Thyroid gland (tissue), 4 donors: ENCODE measurements at regions not wholly inside any gene's neighbourhood (a gene's known extent, or its start where the extent isn't known, plus 50 kb on each side); places are given as distances from the start of the nearest gene placed in this dataset.

Source experiments
- CTCF ChIP-seq, 6 experiments: fragments of 200-600 bp in 3 of 6; fragments of 450-650 bp in 3 of 6; sonication (generic) in 3 of 6; IDR thresholded peaks; one replicate each; pipeline ENCODE4 v1.5.1; 2016 to 2019; ENCODE audit warnings: antibody characterized with exemption in 6 of 6, mild to moderate bottlenecking in 2 of 6, inconsistent platforms in 1 of 6, moderate library complexity in 1 of 6
- POLR2A ChIP-seq, 2 donors: fragments of 450-650 bp; IDR thresholded peaks; one replicate each; pipeline ENCODE4 v1.6.1; 2017; ENCODE audit warnings: antibody characterized with exemption in 2 of 2, mild to moderate bottlenecking in 2 of 2, moderate library complexity in 1 of 2

- no peak for TF ChIP-seq CTCF (IDR thresholded peaks at IDR 0.05)
- no peak for TF ChIP-seq POLR2A (IDR thresholded peaks at IDR 0.05)
Measured at GRCh38 chr9:18366184-18366583, 107.8 kb upstream of the ADAMTSL1 start.
